SK-N-MC (cell line): ENCODE measurements at regions not wholly inside any gene's neighbourhood (a gene's known extent, or its start where the extent isn't known, plus 50 kb on each side); places are given as distances from the start of the nearest gene placed in this dataset.
"Not testable (repeated sequence)": the region's sequence is repeated elsewhere in the genome, so short reads cannot be mapped to it uniquely, and the experiment has no call there.

Experiments used
- DNase-seq: peaks from one replicate; pipeline ENCODE4 v3.0.0-alpha.2; 2011; ENCODE audit warnings: low read depth, low spot score
- H3K27ac ChIP-seq: fragments of 200-600 bp; sonication (generic); 2 replicates; pipeline ENCODE4 v1.5.1; 2016; ENCODE audit warnings: mixed run types
- H3K36me3 ChIP-seq: fragments of 200-600 bp; sonication (generic); 2 replicates; pipeline ENCODE4 v1.6.1; 2017; ENCODE audit warnings: antibody characterized with exemption, low read length, mixed read lengths; ENCODE audit not compliant: insufficient read depth
- H3K4me3 ChIP-seq: fragments of 200-600 bp; sonication (generic); 2 replicates; pipeline ENCODE4 v1.5.1; 2016
- H3K9ac ChIP-seq: fragments of 200-600 bp; sonication (generic); 2 replicates; pipeline ENCODE4 v1.8.0; 2017; ENCODE audit warnings: mixed run types, mixed read lengths; ENCODE audit not compliant: insufficient read length
- H3K9me3 ChIP-seq: fragments of 200-600 bp; sonication (generic); 2 replicates; pipeline ENCODE4 v1.6.1; 2017; ENCODE audit warnings: low read depth, mild to moderate bottlenecking, antibody characterized with exemption, low read length, moderate library complexity, mixed read lengths
- EZH2 ChIP-seq: fragments of 200-600 bp; sonication (generic); IDR thresholded peaks from one replicate; pipeline ENCODE4 v1.6.1; 2017; ENCODE audit warnings: antibody characterized with exemption
- FOXP2 ChIP-seq: optimal IDR thresholded peaks from 2 replicates; pipeline ENCODE3; 2011; ENCODE audit warnings: mild to moderate bottlenecking, moderate library complexity; ENCODE audit not compliant: insufficient read depth; ENCODE audit errors: extremely low read length, control extremely low read depth
- POLR2AphosphoS5 ChIP-seq: IDR thresholded peaks from 2 replicates; pipeline ENCODE4 v1.6.1; 2012; ENCODE audit warnings: mild to moderate bottlenecking, low read depth, low read length, borderline replicate concordance

- H3K36me3 ChIP-seq, result no peaks in the 10 kb centered on the region
- H3K27ac ChIP-seq, result no peak overlapping the region
- H3K9me3 ChIP-seq, result no peaks in the 10 kb centered on the region
- no peak for DNase-seq
- H3K9ac ChIP-seq, result no peak overlapping the region
- no peak overlapping the region for H3K4me3 ChIP-seq
- no peak for TF ChIP-seq EZH2
- TF ChIP-seq POLR2AphosphoS5, result no peak
Measured at GRCh38 chr5:155665361-155665760, 651.8 kb downstream of the KIF4B start.

GRCh38 chr5:155672001-155672400 is 655.0 kb upstream of the SGCD start:
- not testable (repeated sequence) for DNase-seq, H3K36me3 ChIP-seq, H3K27ac ChIP-seq, H3K4me3 ChIP-seq, H3K9ac ChIP-seq, H3K9me3 ChIP-seq

GRCh38 chr5:155676967-155677366 is 650.0 kb upstream of the SGCD start:
- Histone ChIP-seq H3K27ac (no peak overlapping the region), H3K4me3 (no peak overlapping the region), H3K36me3 (no peaks in the 10 kb centered on the region), H3K9ac (no peak overlapping the region), H3K9me3 (no peaks in the 10 kb centered on the region)
- TF ChIP-seq EZH2 (no peak), FOXP2 (no peak)
- no peak for DNase-seq

- DNase-seq, result no peak
- no peak overlapping the region for H3K9ac ChIP-seq
- no peak for TF ChIP-seq EZH2
- TF ChIP-seq FOXP2, result no peak
- TF ChIP-seq POLR2AphosphoS5, result no peak
- no peaks in the 10 kb centered on the region for H3K9me3 ChIP-seq
- H3K36me3 ChIP-seq, result no peaks in the 10 kb centered on the region
- H3K4me3 ChIP-seq, result no peak overlapping the region
- H3K27ac ChIP-seq, result no peak overlapping the region
Measured at GRCh38 chr5:155678371-155678770, 648.6 kb upstream of the SGCD start.

GRCh38 chr5:155679530-155679929 is 647.4 kb upstream of the SGCD start:
- Histone ChIP-seq H3K36me3 (no peaks in the 10 kb centered on the region), H3K4me3 (no peak overlapping the region), H3K27ac (no peak overlapping the region), H3K9me3 (no peaks in the 10 kb centered on the region), H3K9ac (no peak overlapping the region)
- no peak for TF ChIP-seq POLR2AphosphoS5
- no peak for TF ChIP-seq FOXP2
- no peak for TF ChIP-seq EZH2
- no peak for DNase-seq

GRCh38 chr5:155684417-155684816 is 642.5 kb upstream of the SGCD start:
- no peak overlapping the region for H3K27ac ChIP-seq
- no peaks in the 10 kb centered on the region for H3K9me3 ChIP-seq
- H3K9ac ChIP-seq, result no peak overlapping the region
- no peak for DNase-seq
- no peak for TF ChIP-seq FOXP2
- no peak for TF ChIP-seq EZH2
- TF ChIP-seq POLR2AphosphoS5, result no peak
- no peaks in the 10 kb centered on the region for H3K36me3 ChIP-seq
- no peak overlapping the region for H3K4me3 ChIP-seq

- Histone ChIP-seq H3K27ac (no peak overlapping the region), H3K9me3 (no peaks in the 10 kb centered on the region), H3K36me3 (no peaks in the 10 kb centered on the region), H3K9ac (no peak overlapping the region), H3K4me3 (no peak overlapping the region)
- TF ChIP-seq FOXP2 (no peak), POLR2AphosphoS5 (no peak), EZH2 (no peak)
- DNase-seq, result no peak
Measured at GRCh38 chr5:155686131-155686530, 640.8 kb upstream of the SGCD start.

- no peak for DNase-seq
- no peak overlapping the region for H3K27ac ChIP-seq
- no peak overlapping the region for H3K9ac ChIP-seq
- no peak for TF ChIP-seq POLR2AphosphoS5
- no peak for TF ChIP-seq FOXP2
- no peak for TF ChIP-seq EZH2
- no peaks in the 10 kb centered on the region for H3K9me3 ChIP-seq
- no peaks in the 10 kb centered on the region for H3K36me3 ChIP-seq
- no peak overlapping the region for H3K4me3 ChIP-seq
Measured at GRCh38 chr5:155689406-155689805, 637.6 kb upstream of the SGCD start.

- TF ChIP-seq EZH2 (no peak), FOXP2 (no peak), POLR2AphosphoS5 (no peak)
- Histone ChIP-seq H3K9ac (no peak overlapping the region), H3K9me3 (no peaks in the 10 kb centered on the region), H3K4me3 (no peak overlapping the region), H3K36me3 (no peaks in the 10 kb centered on the region), H3K27ac (no peak overlapping the region)
- no peak for DNase-seq
Measured at GRCh38 chr5:155696362-155696761, 630.6 kb upstream of the SGCD start.

GRCh38 chr5:155697236-155697635 is 629.7 kb upstream of the SGCD start:
- Histone ChIP-seq H3K9me3 (no peaks in the 10 kb centered on the region), H3K9ac (no peak overlapping the region), H3K4me3 (no peak overlapping the region), H3K36me3 (no peaks in the 10 kb centered on the region), H3K27ac (no peak overlapping the region)
- TF ChIP-seq FOXP2, result no peak
- no peak for TF ChIP-seq POLR2AphosphoS5
- TF ChIP-seq EZH2, result no peak
- DNase-seq, result no peak
